ENCODE measurements at regions not wholly inside any gene's neighbourhood (a gene's known extent, or its start where the extent isn't known, plus 50 kb on each side); places are given as distances from the start of the nearest gene placed in this dataset.
A peak's percentile ranks its signal among the peaks of the same experiment; 100 is the strongest.

GRCh38 chr2:19739256-19739655 lies 162.5 kb downstream of the TTC32 start:
- no peaks in the 10 kb centered on the region for H3K27me3 ChIP-seq
- DNase-seq: no peak
- 73 to 87% (median 80%) methylated on average over 2 of the region's 2 CpGs for WGBS, 4 donors

GRCh38 chr2:19738707-19739106 lies 163.1 kb downstream of the TTC32 start:
- Histone ChIP-seq H3K27ac (peak overlapping the region in 1 of 12 donors; percentile 31), H3K4me1 (peaks cover 0 to 9% (median 0%) of the 10 kb centered on the region in 12 donors), H3K4me3 (no peak overlapping the region), H3K36me3 (no peaks in the 10 kb centered on the region), H3K9me3 (no peaks in the 10 kb centered on the region), H3K27me3 (no peaks in the 10 kb centered on the region)
- peak; percentile 64 to 77 (median 73) for ATAC-seq
- TF ChIP-seq POLR2A (IDR thresholded peaks at IDR 0.05) (no peak), CTCF (IDR thresholded peaks at IDR 0.05) (no peak)
- WGBS, 4 donors: 65 to 71% (median 67%) methylated on average over 11 of the region's 11 CpGs
- DNase-seq: peak in 3 of 5 donors; percentile 40 to 71 (median 43)
- intact Hi-C loops (cut with DNase I): no loop called here

More at GRCh38 chr2:19739256-19739655, 162.5 kb downstream of the TTC32 start:
- H3K27ac ChIP-seq: no peak overlapping the region
- intact Hi-C loops (cut with DNase I): no loop called here
- no peaks in the 10 kb centered on the region for H3K9me3 ChIP-seq
- H3K4me3 ChIP-seq: no peak overlapping the region
- H3K36me3 ChIP-seq: no peaks in the 10 kb centered on the region
- peaks cover 0 to 9% (median 0%) of the 10 kb centered on the region in 12 donors for H3K4me1 ChIP-seq
- ATAC-seq: peak in 1 of 4 donors; percentile 42
- TF ChIP-seq POLR2A (IDR thresholded peaks at IDR 0.05): no peak
- no peak for TF ChIP-seq CTCF (IDR thresholded peaks at IDR 0.05)

GRCh38 chr2:19736191-19736831 lies 165.5 kb downstream of the TTC32 start:
- peaks cover 0 to 9% (median 0%) of the 10 kb centered on the region in 12 donors for H3K4me1 ChIP-seq
- no peak overlapping the region for H3K4me3 ChIP-seq
- no peaks in the 10 kb centered on the region for H3K27me3 ChIP-seq
- H3K27ac ChIP-seq: no peak overlapping the region
- DNase-seq (no peak), ATAC-seq (no peak)
- 83 to 91% (median 90%) methylated on average over 9 to 10 of the region's 10 CpGs for WGBS, 4 donors
- TF ChIP-seq POLR2A (IDR thresholded peaks at IDR 0.05) (no peak), CTCF (IDR thresholded peaks at IDR 0.05) (no peak)
- no peaks in the 10 kb centered on the region for H3K36me3 ChIP-seq
- intact Hi-C loops (cut with DNase I): no loop called here
- H3K9me3 ChIP-seq: no peaks in the 10 kb centered on the region

- DNase-seq (no peak), ATAC-seq (no peak)
- no peaks in the 10 kb centered on the region for H3K27me3 ChIP-seq
- TF ChIP-seq CTCF (IDR thresholded peaks at IDR 0.05) (no peak), POLR2A (IDR thresholded peaks at IDR 0.05) (no peak)
- H3K36me3 ChIP-seq: no peaks in the 10 kb centered on the region
- intact Hi-C loops (cut with DNase I): no loop called here
- WGBS, 4 donors: 44 to 92% (median 82%) methylated on average over 3 of the region's 3 CpGs
- H3K4me1 ChIP-seq: peaks cover 0 to 9% (median 0%) of the 10 kb centered on the region in 12 donors
- H3K9me3 ChIP-seq: no peaks in the 10 kb centered on the region
- no peak overlapping the region for H3K4me3 ChIP-seq
- H3K27ac ChIP-seq: peak overlapping the region in 1 of 12 donors; percentile 61
Observed at GRCh38 chr2:19733951-19734425, 167.8 kb downstream of the TTC32 start.
